ENCODE measurements at regions not wholly inside any gene's neighbourhood (a gene's known extent, or its start where the extent isn't known, plus 50 kb on each side); places are given as distances from the start of the nearest gene placed in this dataset.
"Not testable (repeated sequence)": the region's sequence is repeated elsewhere in the genome, so short reads cannot be mapped to it uniquely, and the experiment has no call there.

GRCh38 chr20:4619144-4619543 lies 67.1 kb upstream of the PRNP start:
- not testable (repeated sequence) for H3K36me3 ChIP-seq (ENCODE audit: control insufficient read depth, insufficient read depth, low read length); H3K9me3 Mint-ChIP-seq; DNase-seq; H3K9me3 ChIP-seq (ENCODE audit: control insufficient read depth in 2 of 2, low read length in 2 of 2); H3K4me3 Mint-ChIP-seq; H3K27me3 ChIP-seq (ENCODE audit: control insufficient read depth, insufficient read depth, low read length); ATAC-seq (ENCODE audit: low read depth in 2 of 2); H3K36me3 Mint-ChIP-seq; H3K4me3 ChIP-seq (ENCODE audit: low read depth, low read length); H3K27ac ChIP-seq (ENCODE audit: insufficient read depth, low read length, poor library complexity, severe bottlenecking); H3K4me1 Mint-ChIP-seq; H3K4me1 ChIP-seq (ENCODE audit: control insufficient read depth, insufficient read depth, low read length, poor library complexity, severe bottlenecking)
- Mint-ChIP-seq H3K27me3 (peaks cover 25% of the 10 kb centered on the region), H3K27ac (peak overlapping the region in 1 of 3 donors; percentile 53)

GRCh38 chr20:4617484-4617883 lies 68.8 kb upstream of the PRNP start:
- Mint-ChIP-seq H3K27ac (no peak overlapping the region), H3K27me3 (peaks cover 25% of the 10 kb centered on the region), H3K36me3 (no peaks in the 10 kb centered on the region), H3K4me3 (no peak overlapping the region), H3K9me3 (peaks cover 0 to 5% (median 3%) of the 10 kb centered on the region in 7 donors), H3K4me1 (peaks cover 0 to 6% (median 2%) of the 10 kb centered on the region in 4 donors)
- Histone ChIP-seq H3K27ac (ENCODE audit: insufficient read depth, low read length, poor library complexity, severe bottlenecking) (no peak overlapping the region), H3K9me3 (ENCODE audit: control insufficient read depth in 2 of 2, low read length in 2 of 2) (no peaks in the 10 kb centered on the region), H3K27me3 (ENCODE audit: control insufficient read depth, insufficient read depth, low read length) (no peaks in the 10 kb centered on the region), H3K4me1 (ENCODE audit: control insufficient read depth, insufficient read depth, low read length, poor library complexity, severe bottlenecking) (peaks cover 7% of the 10 kb centered on the region), H3K4me3 (ENCODE audit: low read depth, low read length) (no peak overlapping the region), H3K36me3 (ENCODE audit: control insufficient read depth, insufficient read depth, low read length) (no peaks in the 10 kb centered on the region)
- ATAC-seq (ENCODE audit: low read depth in 2 of 2) (no peak), DNase-seq (no peak)

- no peaks in the 10 kb centered on the region for H3K36me3 Mint-ChIP-seq
- H3K27me3 Mint-ChIP-seq: peaks cover 23% of the 10 kb centered on the region
- Histone ChIP-seq H3K36me3 (ENCODE audit: control insufficient read depth, insufficient read depth, low read length) (no peaks in the 10 kb centered on the region), H3K27me3 (ENCODE audit: control insufficient read depth, insufficient read depth, low read length) (no peaks in the 10 kb centered on the region), H3K9me3 (ENCODE audit: control insufficient read depth in 2 of 2, low read length in 2 of 2) (no peaks in the 10 kb centered on the region), H3K27ac (ENCODE audit: insufficient read depth, low read length, poor library complexity, severe bottlenecking) (no peak overlapping the region), H3K4me1 (ENCODE audit: control insufficient read depth, insufficient read depth, low read length, poor library complexity, severe bottlenecking) (peaks cover 7% of the 10 kb centered on the region), H3K4me3 (ENCODE audit: low read depth, low read length) (no peak overlapping the region)
- peaks cover 0 to 6% (median 2%) of the 10 kb centered on the region in 4 donors for H3K4me1 Mint-ChIP-seq
- ATAC-seq (ENCODE audit: low read depth in 2 of 2): no peak
- no peak for DNase-seq
- H3K4me3 Mint-ChIP-seq: no peak overlapping the region
- peaks cover 0 to 4% (median 0%) of the 10 kb centered on the region in 7 donors for H3K9me3 Mint-ChIP-seq
- H3K27ac Mint-ChIP-seq: no peak overlapping the region
Measured at GRCh38 chr20:4617019-4617418, 69.2 kb upstream of the PRNP start.

- peaks cover 12% of the 10 kb centered on the region for H3K27me3 Mint-ChIP-seq
- H3K36me3 Mint-ChIP-seq: no peaks in the 10 kb centered on the region
- H3K9me3 ChIP-seq (ENCODE audit: control insufficient read depth in 2 of 2, low read length in 2 of 2): no peaks in the 10 kb centered on the region
- H3K4me3 Mint-ChIP-seq: no peak overlapping the region
- H3K36me3 ChIP-seq (ENCODE audit: control insufficient read depth, insufficient read depth, low read length): no peaks in the 10 kb centered on the region
- no peaks in the 10 kb centered on the region for H3K9me3 Mint-ChIP-seq
- peak overlapping the region in 1 of 3 donors; percentile 91 for H3K27ac Mint-ChIP-seq
- H3K27me3 ChIP-seq (ENCODE audit: control insufficient read depth, insufficient read depth, low read length): no peaks in the 10 kb centered on the region
- ATAC-seq (ENCODE audit: low read depth in 2 of 2) (peak; percentile 70), DNase-seq (peak; percentile 46 to 79 (median 62))
- H3K4me1 Mint-ChIP-seq: peaks cover 0 to 6% (median 2%) of the 10 kb centered on the region in 4 donors
- H3K4me1 ChIP-seq (ENCODE audit: control insufficient read depth, insufficient read depth, low read length, poor library complexity, severe bottlenecking): peaks cover 7% of the 10 kb centered on the region
- H3K4me3 ChIP-seq (ENCODE audit: low read depth, low read length): no peak overlapping the region
- H3K27ac ChIP-seq (ENCODE audit: insufficient read depth, low read length, poor library complexity, severe bottlenecking): no peak overlapping the region
Measured at GRCh38 chr20:4613718-4614620, 72.3 kb upstream of the PRNP start.

- ATAC-seq (ENCODE audit: low read depth in 2 of 2): no peak
- Histone ChIP-seq H3K36me3 (ENCODE audit: control insufficient read depth, insufficient read depth, low read length) (no peaks in the 10 kb centered on the region), H3K4me1 (ENCODE audit: control insufficient read depth, insufficient read depth, low read length, poor library complexity, severe bottlenecking) (peaks cover 7% of the 10 kb centered on the region), H3K4me3 (ENCODE audit: low read depth, low read length) (no peak overlapping the region), H3K27ac (ENCODE audit: insufficient read depth, low read length, poor library complexity, severe bottlenecking) (no peak overlapping the region), H3K9me3 (ENCODE audit: control insufficient read depth in 2 of 2, low read length in 2 of 2) (no peaks in the 10 kb centered on the region), H3K27me3 (ENCODE audit: control insufficient read depth, insufficient read depth, low read length) (no peaks in the 10 kb centered on the region)
- Mint-ChIP-seq H3K27me3 (peaks cover 12% of the 10 kb centered on the region), H3K27ac (no peak overlapping the region), H3K4me3 (peak overlapping the region in 1 of 4 donors; percentile 32), H3K9me3 (no peaks in the 10 kb centered on the region), H3K4me1 (peaks cover 0 to 6% (median 2%) of the 10 kb centered on the region in 4 donors), H3K36me3 (no peaks in the 10 kb centered on the region)
- DNase-seq: no peak
Measured at GRCh38 chr20:4613184-4613583, 73.1 kb upstream of the PRNP start.

GRCh38 chr20:4610871-4611270 lies 75.4 kb upstream of the PRNP start:
- no peak for DNase-seq

GRCh38 chr20:4609511-4609910 lies 76.7 kb upstream of the PRNP start:
- DNase-seq (no peak), ATAC-seq (ENCODE audit: low read depth in 2 of 2) (no peak)
- Histone ChIP-seq H3K27me3 (ENCODE audit: control insufficient read depth, insufficient read depth, low read length) (peaks cover 5% of the 10 kb centered on the region), H3K36me3 (ENCODE audit: control insufficient read depth, insufficient read depth, low read length) (no peaks in the 10 kb centered on the region), H3K27ac (ENCODE audit: insufficient read depth, low read length, poor library complexity, severe bottlenecking) (no peak overlapping the region), H3K9me3 (ENCODE audit: control insufficient read depth in 2 of 2, low read length in 2 of 2) (no peaks in the 10 kb centered on the region), H3K4me3 (ENCODE audit: low read depth, low read length) (no peak overlapping the region), H3K4me1 (ENCODE audit: control insufficient read depth, insufficient read depth, low read length, poor library complexity, severe bottlenecking) (peaks cover 12% of the 10 kb centered on the region)
- Mint-ChIP-seq H3K9me3 (peaks cover 0 to 2% (median 0%) of the 10 kb centered on the region in 7 donors), H3K4me3 (no peak overlapping the region), H3K36me3 (no peaks in the 10 kb centered on the region), H3K4me1 (peaks cover 0 to 7% (median 4%) of the 10 kb centered on the region in 4 donors), H3K27ac (no peak overlapping the region), H3K27me3 (peaks cover 21% of the 10 kb centered on the region)

More at GRCh38 chr20:4610871-4611270, 75.4 kb upstream of the PRNP start:
- no peak overlapping the region for H3K4me3 ChIP-seq (ENCODE audit: low read depth, low read length)
- H3K4me1 ChIP-seq (ENCODE audit: control insufficient read depth, insufficient read depth, low read length, poor library complexity, severe bottlenecking): peaks cover 12% of the 10 kb centered on the region
- Mint-ChIP-seq H3K27ac (no peak overlapping the region), H3K4me3 (no peak overlapping the region), H3K4me1 (peaks cover 0 to 7% (median 4%) of the 10 kb centered on the region in 4 donors), H3K27me3 (peaks cover 17% of the 10 kb centered on the region), H3K9me3 (no peaks in the 10 kb centered on the region), H3K36me3 (no peaks in the 10 kb centered on the region)
- no peaks in the 10 kb centered on the region for H3K27me3 ChIP-seq (ENCODE audit: control insufficient read depth, insufficient read depth, low read length)
- H3K27ac ChIP-seq (ENCODE audit: insufficient read depth, low read length, poor library complexity, severe bottlenecking): no peak overlapping the region
- no peak for ATAC-seq (ENCODE audit: low read depth in 2 of 2)
- no peaks in the 10 kb centered on the region for H3K9me3 ChIP-seq (ENCODE audit: control insufficient read depth in 2 of 2, low read length in 2 of 2)
- no peaks in the 10 kb centered on the region for H3K36me3 ChIP-seq (ENCODE audit: control insufficient read depth, insufficient read depth, low read length)

GRCh38 chr20:4608861-4609260 lies 77.4 kb upstream of the PRNP start:
- Histone ChIP-seq H3K27me3 (ENCODE audit: control insufficient read depth, insufficient read depth, low read length) (peaks cover 8% of the 10 kb centered on the region), H3K27ac (ENCODE audit: insufficient read depth, low read length, poor library complexity, severe bottlenecking) (no peak overlapping the region), H3K36me3 (ENCODE audit: control insufficient read depth, insufficient read depth, low read length) (no peaks in the 10 kb centered on the region), H3K9me3 (ENCODE audit: control insufficient read depth in 2 of 2, low read length in 2 of 2) (no peaks in the 10 kb centered on the region), H3K4me3 (ENCODE audit: low read depth, low read length) (no peak overlapping the region), H3K4me1 (ENCODE audit: control insufficient read depth, insufficient read depth, low read length, poor library complexity, severe bottlenecking) (peaks cover 8% of the 10 kb centered on the region)
- Mint-ChIP-seq H3K4me3 (no peak overlapping the region), H3K27ac (no peak overlapping the region), H3K9me3 (peaks cover 0 to 2% (median 0%) of the 10 kb centered on the region in 7 donors), H3K4me1 (peaks cover 0 to 6% (median 3%) of the 10 kb centered on the region in 4 donors), H3K27me3 (peaks cover 23% of the 10 kb centered on the region), H3K36me3 (no peaks in the 10 kb centered on the region)
- ATAC-seq (ENCODE audit: low read depth in 2 of 2): no peak
- DNase-seq: no peak
